Fibroblast of gingiva (primary cell): ENCODE measurements at regions not wholly inside any gene's neighbourhood (a gene's known extent, or its start where the extent isn't known, plus 50 kb on each side); places are given as distances from the start of the nearest gene placed in this dataset.
A peak's percentile ranks its signal among the peaks of the same experiment; 100 is the strongest.
"Not testable (repeated sequence)": the region's sequence is repeated elsewhere in the genome, so short reads cannot be mapped to it uniquely, and the experiment has no call there.

Source experiments
- DNase-seq: peaks from one replicate; pipeline ENCODE4 v3.0.0-alpha.2; 2011; ENCODE audit warnings: low read depth

GRCh38 chr13:108003626-108004025, 211.7 kb downstream of the LIG4 start:
- DNase-seq = no peak

GRCh38 chr13:108000998-108001397, 214.3 kb downstream of the LIG4 start:
- no peak for DNase-seq

- no peak for DNase-seq
Observed at GRCh38 chr13:107999751-108000150, 215.6 kb downstream of the LIG4 start.

GRCh38 chr13:107994137-107994536, 221.2 kb downstream of the LIG4 start:
- no peak for DNase-seq

GRCh38 chr13:107993239-107993949, 221.9 kb downstream of the LIG4 start:
- no peak for DNase-seq

GRCh38 chr13:107992542-107992941, 222.8 kb downstream of the LIG4 start:
- peak; percentile 3 for DNase-seq

- no peak for DNase-seq
Observed at GRCh38 chr13:107977071-107977574, 238.2 kb downstream of the LIG4 start.

GRCh38 chr13:107976628-107977027, 238.7 kb downstream of the LIG4 start:
- no peak for DNase-seq

- no peak for DNase-seq
Observed at GRCh38 chr13:107974409-107974808, 240.9 kb downstream of the LIG4 start.

- no peak for DNase-seq
Observed at GRCh38 chr13:107969546-107969945, 245.8 kb downstream of the LIG4 start.

- no peak for DNase-seq
Observed at GRCh38 chr13:107968470-107968869, 246.9 kb downstream of the LIG4 start.

- no peak for DNase-seq
Observed at GRCh38 chr13:107964395-107964794, 250.9 kb downstream of the LIG4 start.

- no peak for DNase-seq
Observed at GRCh38 chr13:107961849-107962608, 253.3 kb downstream of the LIG4 start.

GRCh38 chr13:107960301-107960700, 255.0 kb downstream of the LIG4 start:
- no peak for DNase-seq

- DNase-seq = no peak
Observed at GRCh38 chr13:107956889-107957288, 258.4 kb downstream of the LIG4 start.

- no peak for DNase-seq
Observed at GRCh38 chr13:107942030-107942617, 273.2 kb downstream of the LIG4 start.

GRCh38 chr13:107941345-107942029, 273.8 kb downstream of the LIG4 start:
- no peak for DNase-seq

GRCh38 chr13:107937848-107938247, 277.5 kb downstream of the LIG4 start:
- no peak for DNase-seq

- no peak for DNase-seq
Observed at GRCh38 chr13:107931056-107931455, 284.3 kb downstream of the LIG4 start.

- no peak for DNase-seq
Observed at GRCh38 chr13:107928762-107929161, 286.6 kb downstream of the LIG4 start.

- no peak for DNase-seq
Observed at GRCh38 chr13:107927557-107927956, 287.8 kb downstream of the LIG4 start.

- not testable (repeated sequence) for DNase-seq
Observed at GRCh38 chr13:107926515-107926914, 288.8 kb downstream of the LIG4 start.
